ENCODE measurements at regions not wholly inside any gene's neighbourhood (a gene's known extent, or its start where the extent isn't known, plus 50 kb on each side); places are given as distances from the start of the nearest gene placed in this dataset.

DNA sequence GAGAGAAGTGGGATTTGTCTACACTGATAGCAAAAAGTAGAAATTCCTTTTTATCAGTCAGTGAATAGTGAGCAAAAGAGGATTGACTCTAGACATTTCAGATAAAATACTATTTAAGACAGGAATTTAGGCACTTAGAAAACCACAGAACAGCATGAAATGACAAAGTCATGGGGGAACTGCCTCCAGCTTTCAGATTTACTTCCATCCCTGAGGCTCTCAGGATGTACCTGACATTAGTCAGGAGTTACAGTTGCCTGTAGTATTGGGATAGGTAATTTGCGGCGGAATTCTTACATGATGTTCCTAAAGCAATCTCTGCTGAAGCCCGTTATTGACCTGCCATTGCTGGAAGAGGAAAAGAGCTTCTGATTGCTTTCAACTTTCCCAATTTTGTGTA is 337.1 kb upstream of the MAP2 start:
- Histone ChIP-seq H3K4me3 (no peak overlapping the region), H3K9me2 (ENCODE audit: insufficient read depth) (no peaks in the 10 kb centered on the region), H3K4me2 (no peak overlapping the region), H3K27ac (no peak overlapping the region), H3K9me3 (ENCODE audit: insufficient read depth, low read depth) (no peaks in the 10 kb centered on the region), H4K20me1 (ENCODE audit: insufficient read depth) (no peaks in the 10 kb centered on the region), H2AFZ (no peak overlapping the region), H3K4me1 (replicated peaks; ENCODE audit: insufficient read depth) (no peaks in the 10 kb centered on the region), H3F3A (ENCODE audit: insufficient read depth, low read depth) (no peaks in the 10 kb centered on the region), H3K27me3 (ENCODE audit: insufficient read depth, low read depth) (no peaks in the 10 kb centered on the region), H3K36me3 (ENCODE audit: low read depth) (no peaks in the 10 kb centered on the region), H3K79me2 (ENCODE audit: low read depth) (no peaks in the 10 kb centered on the region)
- no TSS peak for BruUV-seq (replicated peaks)
- no peak for DNase-seq
- ChIA-PET POLR2A (ENCODE audit: unreplicated experiment) (no interaction called here), CTCF (no interaction called here)
- TF ChIP-seq EZH2 (IDR thresholded peaks at IDR 0.05; ENCODE audit: low read depth), result no peak
- TF ChIP-seq, protein P1, sequence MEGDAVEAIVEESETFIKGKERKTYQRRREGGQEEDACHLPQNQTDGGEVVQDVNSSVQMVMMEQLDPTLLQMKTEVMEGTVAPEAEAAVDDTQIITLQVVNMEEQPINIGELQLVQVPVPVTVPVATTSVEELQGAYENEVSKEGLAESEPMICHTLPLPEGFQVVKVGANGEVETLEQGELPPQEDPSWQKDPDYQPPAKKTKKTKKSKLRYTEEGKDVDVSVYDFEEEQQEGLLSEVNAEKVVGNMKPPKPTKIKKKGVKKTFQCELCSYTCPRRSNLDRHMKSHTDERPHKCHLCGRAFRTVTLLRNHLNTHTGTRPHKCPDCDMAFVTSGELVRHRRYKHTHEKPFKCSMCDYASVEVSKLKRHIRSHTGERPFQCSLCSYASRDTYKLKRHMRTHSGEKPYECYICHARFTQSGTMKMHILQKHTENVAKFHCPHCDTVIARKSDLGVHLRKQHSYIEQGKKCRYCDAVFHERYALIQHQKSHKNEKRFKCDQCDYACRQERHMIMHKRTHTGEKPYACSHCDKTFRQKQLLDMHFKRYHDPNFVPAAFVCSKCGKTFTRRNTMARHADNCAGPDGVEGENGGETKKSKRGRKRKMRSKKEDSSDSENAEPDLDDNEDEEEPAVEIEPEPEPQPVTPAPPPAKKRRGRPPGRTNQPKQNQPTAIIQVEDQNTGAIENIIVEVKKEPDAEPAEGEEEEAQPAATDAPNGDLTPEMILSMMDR (conservative IDR thresholded peaks at IDR 0.05), result no peak
- intact Hi-C loops (cut with micrococcal nuclease; ENCODE audit: unreplicated experiment), result no loop called here

DNA sequence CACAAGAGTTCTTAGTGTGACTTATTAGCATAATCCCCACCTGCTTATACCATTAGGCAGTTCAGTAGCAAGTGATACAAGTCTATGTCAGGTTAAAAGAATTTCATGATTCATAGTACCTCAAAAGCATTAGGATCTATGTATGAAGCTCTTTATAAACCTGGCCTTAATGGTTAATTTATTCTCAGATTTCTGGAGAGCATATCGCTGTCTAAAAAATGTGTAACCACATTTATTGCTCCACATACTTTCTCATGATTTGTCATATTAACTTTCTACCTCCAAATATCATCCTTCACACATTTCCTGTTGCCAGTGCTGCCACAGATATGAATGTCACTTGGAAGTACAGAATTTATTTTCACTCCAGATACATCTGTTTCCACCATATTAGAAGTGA is 332.8 kb upstream of the MAP2 start:
- DNase-seq, result no peak
- CTCF ChIA-PET, result no interaction called here
- H3K27ac ChIP-seq, result no peak overlapping the region
- H3F3A ChIP-seq (ENCODE audit: insufficient read depth, low read depth), result no peaks in the 10 kb centered on the region
- no peaks in the 10 kb centered on the region for H3K4me1 ChIP-seq (replicated peaks; ENCODE audit: insufficient read depth)
- H3K4me2 ChIP-seq, result no peak overlapping the region
- TF ChIP-seq, protein P1 (conservative IDR thresholded peaks at IDR 0.05), result no peak
- TF ChIP-seq EZH2 (IDR thresholded peaks at IDR 0.05; ENCODE audit: low read depth), result no peak
- no peaks in the 10 kb centered on the region for H3K36me3 ChIP-seq (ENCODE audit: low read depth)
- intact Hi-C loops (cut with micrococcal nuclease; ENCODE audit: unreplicated experiment), result no loop called here
- H2AFZ ChIP-seq, result no peak overlapping the region
- no peak overlapping the region for H3K4me3 ChIP-seq
- no peaks in the 10 kb centered on the region for H3K27me3 ChIP-seq (ENCODE audit: insufficient read depth, low read depth)
- H3K9me3 ChIP-seq (ENCODE audit: insufficient read depth, low read depth), result no peaks in the 10 kb centered on the region
- H3K9me2 ChIP-seq (ENCODE audit: insufficient read depth), result no peaks in the 10 kb centered on the region
- H3K79me2 ChIP-seq (ENCODE audit: low read depth), result no peaks in the 10 kb centered on the region
- no TSS peak for BruUV-seq (replicated peaks)
- no peaks in the 10 kb centered on the region for H4K20me1 ChIP-seq (ENCODE audit: insufficient read depth)
- POLR2A ChIA-PET (ENCODE audit: unreplicated experiment), result no interaction called here

DNA sequence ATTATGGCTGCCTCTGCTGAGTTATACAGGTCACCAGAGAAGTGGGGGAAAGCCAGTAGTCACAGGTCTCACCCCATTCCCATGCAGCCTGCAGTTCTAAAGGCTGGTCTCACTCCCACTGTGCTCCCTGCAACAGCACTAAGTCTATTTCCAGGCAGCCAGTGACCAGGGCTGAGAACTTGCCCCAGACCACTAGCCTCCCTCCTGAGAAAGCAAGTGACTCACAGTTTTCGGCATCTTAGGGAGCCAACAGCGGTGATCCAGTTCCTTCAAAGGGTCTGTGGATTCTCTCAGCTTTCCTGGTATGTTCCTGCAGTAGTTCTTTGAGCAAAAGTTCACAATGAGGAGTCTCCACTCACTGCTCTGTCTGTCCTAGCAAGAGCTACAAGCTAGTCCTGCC is 329.6 kb upstream of the MAP2 start:
- no peaks in the 10 kb centered on the region for H3K79me2 ChIP-seq (ENCODE audit: low read depth)
- no peak for DNase-seq
- H3K4me1 ChIP-seq (replicated peaks; ENCODE audit: insufficient read depth), result no peaks in the 10 kb centered on the region
- ChIA-PET POLR2A (ENCODE audit: unreplicated experiment) (no interaction called here), CTCF (no interaction called here)
- H2AFZ ChIP-seq, result no peak overlapping the region
- no TSS peak for BruUV-seq (replicated peaks)
- H3K27me3 ChIP-seq (ENCODE audit: insufficient read depth, low read depth), result no peaks in the 10 kb centered on the region
- no peaks in the 10 kb centered on the region for H3K9me2 ChIP-seq (ENCODE audit: insufficient read depth)
- no peak overlapping the region for H3K4me3 ChIP-seq
- H3F3A ChIP-seq (ENCODE audit: insufficient read depth, low read depth), result no peaks in the 10 kb centered on the region
- no peak overlapping the region for H3K27ac ChIP-seq
- intact Hi-C loops (cut with micrococcal nuclease; ENCODE audit: unreplicated experiment), result no loop called here
- H3K36me3 ChIP-seq (ENCODE audit: low read depth), result no peaks in the 10 kb centered on the region
- H3K4me2 ChIP-seq, result no peak overlapping the region
- H4K20me1 ChIP-seq (ENCODE audit: insufficient read depth), result no peaks in the 10 kb centered on the region
- TF ChIP-seq, protein P1 (conservative IDR thresholded peaks at IDR 0.05), result no peak
- TF ChIP-seq EZH2 (IDR thresholded peaks at IDR 0.05; ENCODE audit: low read depth), result no peak
- no peaks in the 10 kb centered on the region for H3K9me3 ChIP-seq (ENCODE audit: insufficient read depth, low read depth)
